RPMI7951 (cell line): ENCODE measurements at regions not wholly inside any gene's neighbourhood (a gene's known extent, or its start where the extent isn't known, plus 50 kb on each side); places are given as distances from the start of the nearest gene placed in this dataset.
A peak's percentile ranks its signal among the peaks of the same experiment; 100 is the strongest.

Experiments used
- DNase-seq: peaks from one replicate; pipeline ENCODE4 v3.0.0-alpha.2; 2012; ENCODE audit warnings: low read depth

DNA sequence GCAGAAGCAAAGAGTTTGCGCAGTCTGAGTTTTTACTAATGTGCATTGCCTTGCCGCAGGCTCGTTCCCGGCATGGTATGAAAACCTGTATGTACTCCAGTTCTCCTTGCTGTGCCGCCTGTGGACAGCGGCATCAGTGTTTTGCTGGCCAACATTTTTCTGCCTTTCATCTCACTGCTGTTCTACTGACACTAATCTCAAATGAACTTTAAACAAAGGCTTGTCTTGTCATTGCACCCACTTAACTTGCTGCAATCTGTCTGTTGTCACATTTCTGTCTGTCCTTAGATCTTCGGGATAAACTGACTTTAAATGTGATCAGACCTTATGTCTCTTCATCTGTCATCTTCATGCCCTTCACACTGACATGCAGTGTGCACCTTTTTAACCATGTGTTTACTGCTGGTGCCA, 71.7 kb upstream of the ZNRF2 start:
- DNase-seq, result peak; percentile 45

DNA sequence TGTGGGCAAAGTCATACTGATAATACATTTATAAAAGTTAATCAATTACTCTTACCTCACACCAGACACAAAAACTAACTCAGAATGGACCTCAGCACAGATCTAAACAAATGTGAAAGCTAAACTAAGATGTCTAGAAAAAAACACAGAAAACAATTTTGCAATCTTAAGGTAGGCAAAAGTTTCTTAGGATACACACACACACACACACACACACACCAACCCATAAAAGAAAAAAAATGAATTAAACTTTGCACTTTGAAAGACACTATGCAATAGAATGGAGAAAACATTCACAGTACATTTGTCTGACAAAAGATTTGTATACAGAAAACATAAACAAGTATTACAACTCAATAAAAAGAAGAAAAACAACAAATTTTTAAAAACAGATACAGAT, 70.8 kb upstream of the ZNRF2 start:
- no peak for DNase-seq

DNA sequence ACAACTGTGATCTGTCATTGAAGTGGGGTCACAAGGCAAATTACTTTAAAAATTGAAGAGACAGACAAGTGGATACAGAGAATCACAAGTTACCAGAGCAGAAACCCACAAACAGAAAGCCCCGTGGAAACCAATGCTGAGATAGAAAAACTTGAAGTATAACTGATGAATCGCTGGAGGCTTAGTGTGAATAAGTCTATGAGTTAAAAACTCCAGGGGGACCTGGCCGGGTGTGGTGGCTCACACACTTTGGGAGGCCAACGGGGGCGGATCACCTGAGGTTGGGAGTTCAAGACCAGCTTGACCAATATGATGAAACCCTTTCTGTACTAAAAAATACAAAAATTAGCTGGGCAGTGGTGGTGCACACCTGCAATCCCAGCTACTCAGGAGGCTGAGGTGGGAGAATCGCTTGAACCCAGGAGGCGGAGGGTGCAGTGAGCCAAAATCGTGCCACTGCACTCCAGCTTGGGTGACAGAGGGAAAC, 69.7 kb upstream of the ZNRF2 start:
- DNase-seq, result no peak

- no peak for DNase-seq
Observed at GRCh38 chr7:30221764-30222163, 62.6 kb upstream of the ZNRF2 start.

GRCh38 chr7:30222515-30223215, 61.7 kb upstream of the ZNRF2 start:
- no peak for DNase-seq

GRCh38 chr7:30223896-30224295, 60.5 kb upstream of the ZNRF2 start:
- no peak for DNase-seq

DNA sequence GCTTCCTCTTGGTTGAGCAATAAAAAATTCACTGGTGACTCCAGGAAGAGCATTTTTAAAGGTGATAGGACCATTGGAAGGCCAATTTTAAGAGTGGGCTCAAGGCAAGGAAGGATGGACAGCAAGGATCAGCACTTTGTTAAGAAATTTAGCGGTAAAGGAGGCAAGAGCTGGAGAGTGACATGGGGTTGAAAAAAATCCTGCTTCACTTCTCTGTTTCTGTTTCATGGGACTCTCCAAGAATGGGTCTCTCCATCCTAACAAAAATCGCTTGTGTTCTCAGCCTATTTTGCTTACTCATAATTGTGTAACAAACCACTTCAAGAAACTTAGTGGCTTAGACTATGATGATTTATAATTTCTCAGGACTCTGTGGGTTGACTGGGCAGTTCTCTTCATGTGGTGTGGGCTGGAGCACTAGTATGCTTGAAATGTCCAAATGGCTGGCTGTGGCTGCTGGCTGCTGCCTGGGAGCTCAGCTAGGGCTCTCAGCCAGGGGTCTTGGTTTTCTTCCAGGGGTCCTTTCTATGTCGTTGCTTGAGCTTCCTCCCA, 59.8 kb upstream of the ZNRF2 start:
- peak; percentile 94 for DNase-seq

DNA sequence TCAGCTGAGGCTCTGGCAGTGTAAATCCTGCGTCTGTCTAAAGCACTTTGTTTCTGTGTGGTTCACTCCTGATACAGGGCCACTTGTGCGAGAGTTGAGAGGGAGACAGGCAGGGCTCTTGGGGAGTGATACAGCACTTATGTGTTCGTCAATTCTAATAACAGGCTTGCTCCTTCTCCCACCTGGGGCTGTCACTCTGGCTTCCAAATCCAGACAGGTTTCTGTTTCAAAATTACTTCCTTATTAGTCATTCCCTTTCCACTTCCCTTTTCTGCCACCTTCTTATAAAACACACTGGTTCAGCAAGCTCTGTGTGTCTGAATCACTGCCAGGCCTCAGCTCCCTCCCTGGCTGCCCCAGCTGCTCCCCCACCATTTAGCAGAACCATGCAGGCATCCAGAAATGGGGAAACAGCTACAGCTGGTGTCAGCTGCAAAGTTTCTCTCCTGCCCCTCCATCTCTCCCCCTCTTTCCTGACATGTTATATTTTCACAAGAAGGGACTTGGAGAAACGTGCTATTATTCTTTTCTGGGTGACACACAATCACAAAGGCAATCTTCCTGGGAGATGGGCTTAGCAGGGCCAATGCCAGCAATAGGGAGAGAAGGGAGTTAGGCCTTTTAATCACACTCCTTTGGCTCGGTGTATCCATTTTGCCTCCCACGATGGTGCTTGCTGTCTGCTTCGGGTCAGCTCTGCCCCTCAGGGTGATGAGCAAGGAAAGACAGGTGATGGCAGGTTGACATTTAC, 58.4 kb upstream of the ZNRF2 start:
- DNase-seq, result peak; percentile 89

DNA sequence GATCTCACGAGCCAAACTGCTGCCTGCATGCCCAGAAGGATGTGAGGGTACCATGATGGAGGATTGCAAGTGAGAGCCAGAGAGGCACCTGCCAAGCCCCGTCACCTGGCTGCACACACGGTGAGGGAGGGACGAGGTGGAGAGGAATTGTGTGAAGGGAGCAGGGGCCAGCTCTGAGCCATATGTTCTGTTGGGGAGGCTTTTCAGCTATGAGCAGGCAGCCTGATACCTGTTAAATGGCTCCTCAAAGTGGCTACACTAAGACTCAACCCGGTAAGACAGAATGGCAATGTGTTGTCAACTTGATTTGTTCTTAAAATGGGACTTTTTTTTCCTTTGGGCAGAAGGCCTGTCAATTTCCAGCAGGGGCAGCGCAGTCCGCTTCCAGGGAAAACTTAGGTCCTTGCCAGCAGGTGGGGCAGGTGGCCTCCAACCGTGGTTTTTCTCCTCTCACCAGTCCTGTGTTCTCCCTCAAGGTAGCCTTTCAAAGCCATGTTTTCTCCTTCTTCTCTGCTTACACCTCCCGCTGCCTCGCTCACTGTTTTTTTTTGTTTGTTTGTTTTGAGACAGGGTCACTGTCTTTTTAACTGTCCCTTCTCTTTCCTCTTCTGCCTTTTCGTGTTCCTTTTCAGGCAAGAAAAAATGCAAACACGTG, 57.7 kb upstream of the ZNRF2 start:
- DNase-seq, result no peak

GRCh38 chr7:30231271-30231670, 53.1 kb upstream of the ZNRF2 start:
- DNase-seq, result peak; percentile 45

GRCh38 chr7:30232391-30232790, 52.0 kb upstream of the ZNRF2 start:
- DNase-seq, result peak; percentile 28
